GM13976 (cell line): ENCODE measurements at regions not wholly inside any gene's neighbourhood (a gene's known extent, or its start where the extent isn't known, plus 50 kb on each side); places are given as distances from the start of the nearest gene placed in this dataset.

Experiments
- DNase-seq: peaks from one replicate; pipeline ENCODE4 v3.0.0; 2012; ENCODE audit warnings: low spot score
- in situ Hi-C: fragments of 300-500 bp; cut with MboI; formaldehyde crosslinking; loops from one replicate; pipeline ENCODE4 v1.12.0; 2022; ENCODE audit warnings: low sequenced_read_pairs, mixed read lengths, inconsistent platforms; ENCODE audit not compliant: unreplicated experiment
- TF ChIP-seq, protein P1 (sequence below): IDR thresholded peaks from 2 replicates; pipeline ENCODE4 v1.5.1; 2012; ENCODE audit warnings: borderline replicate concordance, mild to moderate bottlenecking; ENCODE audit not compliant: insufficient read depth; ENCODE audit errors: extremely low read depth, missing control alignments, control extremely low read depth

DNA sequence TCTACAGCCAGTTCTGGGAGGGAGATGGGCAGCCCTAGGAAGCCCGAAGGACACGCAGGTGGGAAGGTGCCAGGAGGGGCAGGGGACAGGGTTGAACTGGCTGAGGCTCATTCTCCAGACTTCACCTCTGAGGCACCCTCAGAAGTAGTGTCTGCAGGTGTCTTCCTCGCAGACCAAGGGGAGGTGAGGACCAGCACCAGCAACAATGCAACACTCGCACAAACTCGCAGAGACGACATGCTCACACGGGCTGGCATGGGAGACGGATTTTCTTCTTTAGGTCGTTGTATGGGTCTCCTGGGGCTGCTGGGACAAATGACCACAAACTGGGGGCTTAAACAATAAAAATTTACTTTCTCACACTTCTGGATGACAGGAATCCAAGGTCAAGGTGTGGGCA, 132.2 kb upstream of the FOXF1 start:
- TF ChIP-seq, protein P1, sequence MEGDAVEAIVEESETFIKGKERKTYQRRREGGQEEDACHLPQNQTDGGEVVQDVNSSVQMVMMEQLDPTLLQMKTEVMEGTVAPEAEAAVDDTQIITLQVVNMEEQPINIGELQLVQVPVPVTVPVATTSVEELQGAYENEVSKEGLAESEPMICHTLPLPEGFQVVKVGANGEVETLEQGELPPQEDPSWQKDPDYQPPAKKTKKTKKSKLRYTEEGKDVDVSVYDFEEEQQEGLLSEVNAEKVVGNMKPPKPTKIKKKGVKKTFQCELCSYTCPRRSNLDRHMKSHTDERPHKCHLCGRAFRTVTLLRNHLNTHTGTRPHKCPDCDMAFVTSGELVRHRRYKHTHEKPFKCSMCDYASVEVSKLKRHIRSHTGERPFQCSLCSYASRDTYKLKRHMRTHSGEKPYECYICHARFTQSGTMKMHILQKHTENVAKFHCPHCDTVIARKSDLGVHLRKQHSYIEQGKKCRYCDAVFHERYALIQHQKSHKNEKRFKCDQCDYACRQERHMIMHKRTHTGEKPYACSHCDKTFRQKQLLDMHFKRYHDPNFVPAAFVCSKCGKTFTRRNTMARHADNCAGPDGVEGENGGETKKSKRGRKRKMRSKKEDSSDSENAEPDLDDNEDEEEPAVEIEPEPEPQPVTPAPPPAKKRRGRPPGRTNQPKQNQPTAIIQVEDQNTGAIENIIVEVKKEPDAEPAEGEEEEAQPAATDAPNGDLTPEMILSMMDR: no peak
- no peak for DNase-seq
- in situ Hi-C loops: no loop called here

DNA sequence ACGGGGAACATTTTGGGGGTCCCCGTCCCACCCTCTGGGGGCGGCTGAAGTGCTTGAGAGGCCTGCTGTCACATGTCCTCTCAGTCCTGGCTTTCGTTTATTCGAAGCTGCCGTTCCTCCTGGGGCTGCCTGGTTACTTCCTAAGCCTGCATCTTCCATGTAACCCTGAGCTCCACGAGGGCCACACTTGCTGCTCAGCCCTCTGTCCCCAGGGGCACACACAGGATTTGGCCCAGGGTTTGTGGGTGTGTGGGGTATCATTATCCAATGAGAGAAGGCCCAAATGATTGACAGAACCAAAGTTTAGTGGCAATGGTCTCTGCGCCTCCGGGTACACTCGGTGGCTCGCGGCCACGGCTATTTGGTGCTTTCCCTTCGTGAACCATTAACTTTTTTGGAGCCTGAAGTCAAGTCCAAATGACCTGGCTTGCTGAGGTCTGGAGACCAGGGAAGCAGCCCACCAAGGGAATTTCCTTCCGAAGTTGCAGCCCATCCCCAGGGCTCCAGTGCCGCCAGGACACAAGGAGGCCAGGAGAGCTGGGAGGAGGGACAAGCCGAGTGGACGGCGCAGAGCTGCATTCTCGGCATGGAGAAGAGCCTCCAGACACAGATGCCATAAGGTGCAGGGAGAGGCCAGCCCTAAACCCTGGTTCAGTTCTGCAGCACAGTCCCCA, 131.4 kb upstream of the FOXF1 start:
- TF ChIP-seq, protein P1: no peak
- in situ Hi-C loops: no loop called here
- DNase-seq: no peak

DNA sequence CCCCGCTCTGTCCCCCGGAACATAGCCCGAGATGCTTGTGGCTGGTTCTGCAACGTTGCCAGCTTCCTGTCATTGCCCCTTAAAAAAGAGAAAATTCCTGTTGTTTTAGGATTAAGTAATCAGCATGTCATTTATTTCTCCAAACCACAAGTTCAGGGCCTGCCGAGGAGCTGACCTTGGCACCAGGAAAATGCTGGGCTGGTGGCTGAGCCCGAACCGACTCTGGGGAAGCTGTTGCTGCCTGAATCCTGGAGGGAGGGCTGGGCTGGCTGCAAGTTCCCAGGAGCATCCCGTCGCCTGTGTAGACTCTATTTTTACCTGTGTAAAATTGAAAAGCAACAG, 130.9 kb upstream of the FOXF1 start:
- DNase-seq: no peak
- in situ Hi-C loops: no loop called here
- TF ChIP-seq, protein P1: no peak

DNA sequence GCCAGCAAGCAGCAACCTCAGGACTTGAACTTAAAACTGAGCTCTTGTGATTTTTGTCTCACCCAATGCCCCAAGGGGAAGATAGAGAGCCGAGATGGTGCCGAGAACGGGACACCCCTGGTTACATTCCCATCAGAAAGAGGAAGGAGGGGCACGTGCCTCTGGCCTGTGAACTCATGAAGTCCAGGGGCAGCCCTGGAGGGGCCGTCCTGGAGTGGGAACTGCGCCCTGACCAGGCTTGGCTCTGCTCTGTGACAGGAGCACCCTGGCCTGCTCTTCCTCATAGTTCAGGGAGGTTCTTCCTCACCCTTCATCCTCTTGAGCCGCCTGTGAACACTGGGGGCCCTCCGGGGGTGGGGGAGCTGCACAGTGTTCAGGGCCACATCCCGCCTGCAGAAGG, 130.3 kb upstream of the FOXF1 start:
- TF ChIP-seq, protein P1: no peak
- in situ Hi-C loops: no loop called here
- DNase-seq: no peak

DNA sequence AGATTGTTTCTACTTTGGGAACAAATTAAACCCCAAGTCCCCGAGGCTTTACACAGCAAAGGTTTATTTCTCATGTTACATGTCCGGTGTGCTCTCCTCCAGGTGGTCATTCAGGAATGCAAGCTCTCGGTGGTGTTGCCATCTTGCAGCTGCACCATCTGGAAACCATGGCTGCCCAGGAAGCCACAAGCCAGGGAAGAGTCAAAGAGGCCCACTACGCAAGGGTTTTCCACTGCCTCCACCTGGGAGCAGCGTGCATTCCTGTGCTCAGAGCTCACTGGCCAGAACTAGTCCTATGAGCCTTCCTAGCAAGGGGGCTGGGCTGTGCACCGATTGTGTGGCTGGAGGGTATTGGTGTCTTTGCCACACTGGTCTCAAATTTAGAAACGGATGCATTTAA, 128.8 kb upstream of the FOXF1 start:
- no peak for DNase-seq
- in situ Hi-C loops: no loop called here
- TF ChIP-seq, protein P1: no peak

DNA sequence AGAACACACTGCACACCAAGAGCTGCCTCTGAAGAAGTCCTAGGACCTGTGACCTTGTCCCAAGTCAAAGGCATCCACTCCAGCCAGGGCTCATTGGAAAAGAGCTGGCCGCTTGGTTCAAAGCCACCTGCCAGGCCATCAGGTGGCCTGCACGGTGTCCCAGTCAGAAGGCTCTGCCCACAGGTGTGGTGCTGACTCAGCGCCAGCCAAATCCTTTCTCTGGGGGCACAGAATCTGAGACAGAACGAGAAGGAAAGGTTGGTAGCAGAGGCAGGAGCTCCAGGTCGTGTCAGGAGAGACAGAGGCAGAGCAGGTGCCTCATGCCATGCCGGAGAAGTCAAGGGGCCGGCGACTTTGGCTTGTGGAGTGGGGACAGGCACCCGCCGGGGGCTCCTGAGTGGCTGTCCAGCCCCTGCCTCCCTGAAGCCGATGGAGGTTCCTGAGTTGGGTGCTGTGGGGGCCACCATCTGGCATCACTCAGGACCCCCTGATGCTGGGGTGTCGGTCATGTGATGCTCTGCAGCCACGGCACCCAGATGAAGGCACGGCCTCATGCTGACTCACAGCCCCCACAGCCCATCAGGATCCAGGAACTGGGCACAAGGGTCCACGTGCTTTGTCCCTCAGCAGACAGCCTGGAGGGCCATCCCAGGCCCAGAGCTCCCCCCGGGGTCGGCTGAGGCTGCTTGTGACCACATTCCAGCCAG, 128.1 kb upstream of the FOXF1 start:
- DNase-seq: no peak
- in situ Hi-C loops: no loop called here
- TF ChIP-seq, protein P1: no peak
